HCT116 (cell line): ENCODE measurements at regions not wholly inside any gene's neighbourhood (a gene's known extent, or its start where the extent isn't known, plus 50 kb on each side); places are given as distances from the start of the nearest gene placed in this dataset.

Source experiments
- ATAC-seq: fragments of 200-7000 bp; cut with Tn5 transposase; 2 replicates; pipeline ENCODE4 v1.9.1; 2020; ENCODE audit warnings: mild to moderate bottlenecking, moderate library complexity
- BruUV-seq: library from RNA; stranded (reverse); fragments of 400-500 nt; replicated peaks from 2 replicates; lab custom pipeline; 2021; lab: Mats Ljungman, UMichigan
- CTCF ChIA-PET: fragments of 300-600 bp; sonication (Branson Sonifier 250); formaldehyde crosslinking; loops from one replicate; lab custom pipeline; 2021; ENCODE audit warnings: antibody characterized with exemption; lab: Charles Lee
- POLR2A ChIA-PET: fragments of 300-600, 350-600 bp; sonication (Branson Sonifier 250); formaldehyde crosslinking; loops from one replicate; lab custom pipeline; 2021; ENCODE audit warnings: antibody characterized with exemption; lab: Charles Lee
- RAD21 ChIA-PET, 2 experiments: fragments of 300-600 bp; sonication (Branson Sonifier 250); formaldehyde crosslinking; loops; one replicate each; lab custom pipeline; 2023; ENCODE audit warnings: low total read pairs in 2 of 2; ENCODE audit not compliant: uncharacterized antibody in 2 of 2, unreplicated experiment in 2 of 2, low non-redundant PET in 1 of 2; lab: Charles Lee
- DNase-seq: peaks from one replicate; pipeline ENCODE4 v3.0.0-alpha.2; 2010; ENCODE audit warnings: low read depth, low spot score
- H2AFZ ChIP-seq: fragments of 200-600 bp; shearing (Covaris generic), sonication (generic); 2 replicates; pipeline ENCODE4 v1.6.1; 2017; ENCODE audit warnings: low read depth, mixed run types, mixed read lengths, antibody characterized with exemption, low read length; ENCODE audit not compliant: poor library complexity, severe bottlenecking
- H3K27ac ChIP-seq: 2 replicates; pipeline ENCODE4 v1.5.1; 2012; ENCODE audit warnings: low read depth, low read length
- H3K27me3 ChIP-seq: fragments of 200-600 bp; sonication (generic); 2 replicates; pipeline ENCODE4 v1.6.1; 2016; ENCODE audit warnings: mixed run types, low read length, mixed read lengths; ENCODE audit not compliant: insufficient read depth
- H3K36me3 ChIP-seq, 2 experiments: fragments of 200-500 bp in 1 of 2; fragments of 200-600 bp in 1 of 2; sonication (Bioruptor generic) in 1 of 2; sonication (generic) in 1 of 2; 2 replicates each; pipeline versions ENCODE4 v1.5.1 to v1.6.1; 2014 to 2016; ENCODE audit warnings: low read length in 2 of 2, inconsistent platforms in 1 of 2, mixed read lengths in 1 of 2, mixed run types in 1 of 2; ENCODE audit not compliant: insufficient read depth in 2 of 2, control insufficient read depth in 1 of 2
- H3K4me1 ChIP-seq, 2 experiments: fragments of 200-600 bp in 1 of 2; sonication (generic) in 1 of 2; 2 replicates each; pipeline versions ENCODE4 v1.5.1 to v1.6.1; 2012 to 2017; ENCODE audit warnings: low read length in 2 of 2, inconsistent platforms in 1 of 2, mild to moderate bottlenecking in 1 of 2, mixed read lengths in 1 of 2, mixed run types in 1 of 2, moderate library complexity in 1 of 2; ENCODE audit not compliant: insufficient read depth in 2 of 2, control insufficient read depth in 1 of 2
- H3K4me2 ChIP-seq: fragments of 200-600 bp; sonication (generic); 2 replicates; pipeline ENCODE4 v1.6.1; 2017; ENCODE audit warnings: mixed run types, low read length, mixed read lengths
- H3K4me3 ChIP-seq, 2 experiments: fragments of 200-600 bp in 1 of 2; sonication (generic) in 1 of 2; replicated peaks in 1 of 2; 2 replicates each; pipeline ENCODE4 v1.5.1; 2011 to 2016; ENCODE audit warnings: low read length in 2 of 2, control low read depth in 1 of 2, low read depth in 1 of 2, mild to moderate bottlenecking in 1 of 2, mixed read lengths in 1 of 2, mixed run types in 1 of 2
- H3K79me2 ChIP-seq: fragments of 200-600 bp; sonication (generic); 2 replicates; pipeline ENCODE4 v1.6.1; 2017; ENCODE audit warnings: mild to moderate bottlenecking, mixed run types, low read length, moderate library complexity, mixed read lengths; ENCODE audit not compliant: insufficient read depth
- H3K9ac ChIP-seq: fragments of 200-600 bp; sonication (generic); 2 replicates; pipeline ENCODE4 v1.6.1; 2016; ENCODE audit warnings: low read length, mixed read lengths
- H3K9me2 ChIP-seq: fragments of 200-600 bp; sonication (generic), shearing (Covaris generic); 2 replicates; pipeline ENCODE4 v1.6.1; 2017; ENCODE audit warnings: mixed run types, mild to moderate bottlenecking, moderate library complexity; ENCODE audit not compliant: insufficient read depth
- H3K9me3 ChIP-seq, 2 experiments: fragments of 200-500 bp in 1 of 2; fragments of 200-600 bp in 1 of 2; sonication (Bioruptor generic) in 1 of 2; sonication (generic) in 1 of 2; 2 replicates each; pipeline ENCODE4 v1.6.1; 2014 to 2017; ENCODE audit warnings: low read length in 2 of 2, mixed read lengths in 2 of 2, inconsistent platforms in 1 of 2, low read depth in 1 of 2, mild to moderate bottlenecking in 1 of 2, mixed run types in 1 of 2, moderate library complexity in 1 of 2; ENCODE audit not compliant: control insufficient read depth in 1 of 2, insufficient read depth in 1 of 2
- H4K20me1 ChIP-seq: fragments of 200-600 bp; sonication (generic), shearing (Covaris generic); 2 replicates; pipeline ENCODE4 v1.6.1; 2017; ENCODE audit warnings: mixed run types, mild to moderate bottlenecking, moderate library complexity; ENCODE audit not compliant: insufficient read depth
- CBX3 ChIP-seq: IDR thresholded peaks from 2 replicates; pipeline ENCODE4 v1.6.1; 2012; ENCODE audit warnings: low read depth
- POLR2A ChIP-seq: IDR thresholded peaks from 2 replicates; pipeline ENCODE4 v1.7.0; 2011; ENCODE audit warnings: borderline replicate concordance; ENCODE audit not compliant: insufficient read depth, insufficient read length; ENCODE audit errors: extremely low read depth
- POLR2AphosphoS5 ChIP-seq: IDR thresholded peaks from 2 replicates; pipeline ENCODE4 v1.6.1; 2011; ENCODE audit warnings: mild to moderate bottlenecking, low read depth, low read length, moderate library complexity
- TCF7L2 ChIP-seq: IDR thresholded peaks from 2 replicates; pipeline ENCODE4 v1.7.0; 2011; ENCODE audit warnings: borderline replicate concordance, inconsistent platforms; ENCODE audit not compliant: insufficient read depth, insufficient read length; ENCODE audit errors: extremely low read depth
- intact Hi-C: fragments of 100-400 bp; cut with micrococcal nuclease; formaldehyde crosslinking; loops from 2 replicates; pipeline ENCODE4 v1.10.0; 2022
- TF ChIP-seq, protein P1 (sequence below): IDR thresholded peaks from 2 replicates; pipeline ENCODE4 v1.6.1; 2012
- TF ChIP-seq, protein P2 (sequence below): IDR thresholded peaks from 2 replicates; pipeline ENCODE4 v1.6.1; 2011; ENCODE audit warnings: mild to moderate bottlenecking, low read length, moderate library complexity; ENCODE audit not compliant: insufficient replicate concordance; ENCODE audit errors: extremely low read depth

DNA sequence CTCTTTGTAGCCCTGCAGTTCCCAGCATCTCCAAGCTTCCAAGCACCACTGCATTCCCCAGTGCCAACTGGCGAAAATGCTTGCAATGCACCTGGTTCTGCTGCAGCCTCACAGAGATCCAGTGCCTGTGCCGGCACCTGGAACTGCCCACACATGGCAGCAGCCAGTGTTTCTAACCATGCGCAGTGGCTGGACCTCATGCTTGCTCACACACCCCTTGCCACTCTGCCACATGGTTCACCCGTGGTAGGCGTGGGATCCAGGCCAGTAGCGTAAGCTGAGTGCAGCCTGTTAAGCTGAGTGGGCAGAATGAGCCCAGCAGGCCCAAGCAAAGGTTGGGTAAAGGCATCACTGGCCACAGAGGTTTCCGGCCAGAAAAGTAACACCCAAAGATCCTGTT lies 214.1 kb upstream of the VLDLR start:
- ATAC-seq, result no peak; the same call in 1 of the 2 replicates
- intact Hi-C loops, result no loop called here
- H3K27me3 ChIP-seq, result no peaks in the 10 kb centered on the region
- no peak overlapping the region for H2AFZ ChIP-seq
- ChIA-PET RAD21 (no interaction called here), POLR2A (no interaction called here), CTCF (no interaction called here)
- no peak overlapping the region for H3K4me3 ChIP-seq
- DNase-seq, result no peak
- H3K27ac ChIP-seq, result no peak overlapping the region
- H4K20me1 ChIP-seq, result no peaks in the 10 kb centered on the region
- TF ChIP-seq, protein P1, sequence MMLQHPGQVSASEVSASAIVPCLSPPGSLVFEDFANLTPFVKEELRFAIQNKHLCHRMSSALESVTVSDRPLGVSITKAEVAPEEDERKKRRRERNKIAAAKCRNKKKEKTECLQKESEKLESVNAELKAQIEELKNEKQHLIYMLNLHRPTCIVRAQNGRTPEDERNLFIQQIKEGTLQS, result no peak
- TF ChIP-seq POLR2AphosphoS5 (no peak), CBX3 (no peak)
- TF ChIP-seq, protein P2, sequence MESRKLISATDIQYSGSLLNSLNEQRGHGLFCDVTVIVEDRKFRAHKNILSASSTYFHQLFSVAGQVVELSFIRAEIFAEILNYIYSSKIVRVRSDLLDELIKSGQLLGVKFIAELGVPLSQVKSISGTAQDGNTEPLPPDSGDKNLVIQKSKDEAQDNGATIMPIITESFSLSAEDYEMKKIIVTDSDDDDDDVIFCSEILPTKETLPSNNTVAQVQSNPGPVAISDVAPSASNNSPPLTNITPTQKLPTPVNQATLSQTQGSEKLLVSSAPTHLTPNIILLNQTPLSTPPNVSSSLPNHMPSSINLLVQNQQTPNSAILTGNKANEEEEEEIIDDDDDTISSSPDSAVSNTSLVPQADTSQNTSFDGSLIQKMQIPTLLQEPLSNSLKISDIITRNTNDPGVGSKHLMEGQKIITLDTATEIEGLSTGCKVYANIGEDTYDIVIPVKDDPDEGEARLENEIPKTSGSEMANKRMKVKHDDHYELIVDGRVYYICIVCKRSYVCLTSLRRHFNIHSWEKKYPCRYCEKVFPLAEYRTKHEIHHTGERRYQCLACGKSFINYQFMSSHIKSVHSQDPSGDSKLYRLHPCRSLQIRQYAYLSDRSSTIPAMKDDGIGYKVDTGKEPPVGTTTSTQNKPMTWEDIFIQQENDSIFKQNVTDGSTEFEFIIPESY, result no peak
- H3K79me2 ChIP-seq, result no peaks in the 10 kb centered on the region
- H3K9ac ChIP-seq, result no peak overlapping the region
- H3K36me3 ChIP-seq, result no peaks in the 10 kb centered on the region
- no peaks in the 10 kb centered on the region for H3K9me3 ChIP-seq
- no peaks in the 10 kb centered on the region for H3K4me1 ChIP-seq
- BruUV-seq, result no TSS peak
- H3K9me2 ChIP-seq, result no peaks in the 10 kb centered on the region
- H3K4me2 ChIP-seq, result no peak overlapping the region

DNA sequence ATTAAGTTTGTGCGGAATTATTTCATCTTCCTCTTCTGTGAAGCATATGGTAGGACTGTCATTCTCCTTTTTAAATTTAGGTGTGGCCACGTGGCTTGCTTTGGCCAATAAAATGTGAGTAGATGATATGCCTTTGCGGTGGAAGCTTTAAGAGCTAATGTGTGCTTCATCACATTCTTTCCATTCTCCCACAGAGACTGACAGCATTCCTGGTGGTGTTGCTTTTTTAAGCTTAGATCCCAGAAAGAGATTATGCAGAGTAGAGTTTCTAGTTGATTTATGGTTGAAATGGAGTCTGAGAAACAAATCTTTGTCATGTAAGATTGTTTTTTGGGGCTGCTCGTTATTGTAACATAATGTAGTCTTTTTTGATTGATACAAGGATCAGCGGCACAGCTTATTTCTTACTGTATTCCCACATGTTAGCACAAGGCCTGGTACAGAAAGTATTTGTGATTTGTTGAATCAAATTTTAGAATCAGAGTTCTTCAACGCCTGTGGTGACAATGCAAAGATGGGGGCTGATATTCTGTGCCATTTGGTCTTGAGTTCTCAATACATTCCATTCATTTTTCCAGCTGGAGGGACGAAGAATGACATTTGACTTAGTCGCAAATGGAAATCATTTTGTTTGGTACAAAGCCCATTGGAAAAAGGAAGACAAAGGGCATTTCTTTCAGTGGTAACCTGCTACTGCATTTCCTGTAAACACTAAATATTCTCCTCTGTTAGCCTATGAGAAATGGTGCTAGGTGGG lies 209.9 kb upstream of the VLDLR start:
- H3K9me3 ChIP-seq, result no peaks in the 10 kb centered on the region
- H3K4me2 ChIP-seq, result no peak overlapping the region
- no peaks in the 10 kb centered on the region for H3K79me2 ChIP-seq
- no peak overlapping the region for H3K9ac ChIP-seq
- ChIA-PET POLR2A (no interaction called here), RAD21 (no interaction called here), CTCF (no interaction called here)
- TF ChIP-seq POLR2A, result no peak
- no peak for TF ChIP-seq TCF7L2
- TF ChIP-seq, protein P2, result no peak
- H2AFZ ChIP-seq, result no peak overlapping the region
- no peaks in the 10 kb centered on the region for H3K9me2 ChIP-seq
- ATAC-seq (no peak), DNase-seq (no peak)
- H3K4me3 ChIP-seq, result no peak overlapping the region
- H3K27ac ChIP-seq, result no peak overlapping the region
- H4K20me1 ChIP-seq, result no peaks in the 10 kb centered on the region
- no peaks in the 10 kb centered on the region for H3K27me3 ChIP-seq
- H3K4me1 ChIP-seq, result no peaks in the 10 kb centered on the region
- H3K36me3 ChIP-seq, result no peaks in the 10 kb centered on the region
- intact Hi-C loops, result no loop called here
- no TSS peak for BruUV-seq
